ENCODE measurements at regions not wholly inside any gene's neighbourhood (a gene's known extent, or its start where the extent isn't known, plus 50 kb on each side); places are given as distances from the start of the nearest gene placed in this dataset.

GRCh38 chr5:20470997-20471396 lies 483.0 kb upstream of the CDH18 start:
- no peaks in the 10 kb centered on the region for H3K9me3 ChIP-seq
- no peak overlapping the region for H3K4me3 ChIP-seq
- intact Hi-C loops (cut with DNase I; ENCODE audit: low total_unique reads) = no loop called here
- H3K4me1 ChIP-seq = no peaks in the 10 kb centered on the region
- H3K27me3 ChIP-seq = no peaks in the 10 kb centered on the region
- no peak overlapping the region for H3K27ac ChIP-seq
- no peaks in the 10 kb centered on the region for H3K36me3 ChIP-seq
- TF ChIP-seq CTCF (IDR thresholded peaks at IDR 0.05) = no peak
- DNase-seq = no peak

- intact Hi-C loops (cut with DNase I; ENCODE audit: low total_unique reads) = no loop called here
- H3K36me3 ChIP-seq = no peaks in the 10 kb centered on the region
- H3K27me3 ChIP-seq = no peaks in the 10 kb centered on the region
- no peak for DNase-seq
- H3K4me1 ChIP-seq = no peaks in the 10 kb centered on the region
- no peaks in the 10 kb centered on the region for H3K9me3 ChIP-seq
- TF ChIP-seq CTCF (IDR thresholded peaks at IDR 0.05) = no peak
- no peak overlapping the region for H3K27ac ChIP-seq
- H3K4me3 ChIP-seq = no peak overlapping the region
Observed at GRCh38 chr5:20469792-20470191, 481.8 kb upstream of the CDH18 start.

- Histone ChIP-seq H3K9me3 (no peaks in the 10 kb centered on the region), H3K27me3 (no peaks in the 10 kb centered on the region), H3K4me1 (no peaks in the 10 kb centered on the region), H3K4me3 (no peak overlapping the region), H3K27ac (no peak overlapping the region), H3K36me3 (no peaks in the 10 kb centered on the region)
- no peak for TF ChIP-seq CTCF (IDR thresholded peaks at IDR 0.05)
- no peak for DNase-seq
- intact Hi-C loops (cut with DNase I; ENCODE audit: low total_unique reads) = no loop called here
Observed at GRCh38 chr5:20469390-20469789, 481.4 kb upstream of the CDH18 start.

GRCh38 chr5:20466512-20466911 lies 478.5 kb upstream of the CDH18 start:
- no peaks in the 10 kb centered on the region for H3K36me3 ChIP-seq
- no peak overlapping the region for H3K27ac ChIP-seq
- DNase-seq = no peak
- no peak for TF ChIP-seq CTCF (IDR thresholded peaks at IDR 0.05)
- no peaks in the 10 kb centered on the region for H3K27me3 ChIP-seq
- H3K4me1 ChIP-seq = no peaks in the 10 kb centered on the region
- no peaks in the 10 kb centered on the region for H3K9me3 ChIP-seq
- H3K4me3 ChIP-seq = no peak overlapping the region
- intact Hi-C loops (cut with DNase I; ENCODE audit: low total_unique reads) = no loop called here

DNA sequence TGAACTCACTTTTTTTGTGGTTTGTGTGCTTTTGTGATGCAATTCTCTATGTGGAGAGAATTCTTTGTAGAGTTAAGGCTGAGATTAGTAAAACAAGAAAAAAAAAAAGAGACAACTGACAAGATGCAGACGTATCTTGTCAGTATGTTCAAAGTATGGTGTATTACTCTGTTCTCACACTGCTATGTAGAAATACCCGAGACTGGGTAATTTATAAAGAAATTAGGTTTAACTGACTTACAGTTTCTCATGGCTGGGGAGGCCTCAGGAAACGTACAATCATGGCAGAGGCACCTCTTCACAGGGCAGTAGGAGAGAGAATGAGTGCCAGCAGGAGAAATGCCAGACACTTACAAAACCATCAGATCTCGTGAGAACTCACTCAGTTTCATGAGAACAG lies 475.2 kb upstream of the CDH18 start:
- intact Hi-C loops (cut with DNase I; ENCODE audit: low total_unique reads) = no loop called here
- H3K27me3 ChIP-seq = no peaks in the 10 kb centered on the region
- no peaks in the 10 kb centered on the region for H3K36me3 ChIP-seq
- DNase-seq = no peak
- TF ChIP-seq CTCF (IDR thresholded peaks at IDR 0.05) = no peak
- H3K27ac ChIP-seq = no peak overlapping the region
- no peaks in the 10 kb centered on the region for H3K9me3 ChIP-seq
- no peak overlapping the region for H3K4me3 ChIP-seq
- H3K4me1 ChIP-seq = no peaks in the 10 kb centered on the region

DNA sequence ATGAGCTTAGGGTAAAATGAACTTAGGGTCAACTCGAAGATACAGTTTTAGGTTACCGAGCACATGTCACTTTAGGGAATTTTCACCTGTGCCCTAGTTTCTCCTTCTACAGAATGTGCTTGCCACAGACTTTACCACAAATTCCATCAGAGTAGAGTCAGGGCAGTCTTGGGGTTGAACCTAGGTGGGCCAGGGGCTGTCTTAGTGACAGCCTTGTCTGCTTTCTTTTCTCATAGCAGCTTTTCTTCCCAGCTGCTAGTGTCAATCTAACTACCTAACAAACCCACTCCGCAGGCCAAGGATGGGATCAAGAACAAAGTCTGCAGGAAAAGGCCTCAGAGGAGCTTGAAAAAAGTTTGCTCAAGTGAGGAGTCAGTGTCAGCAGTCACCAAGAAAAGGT lies 458.1 kb upstream of the CDH18 start:
- no peak for DNase-seq
- Histone ChIP-seq H3K36me3 (no peaks in the 10 kb centered on the region), H3K9me3 (no peaks in the 10 kb centered on the region), H3K4me1 (no peaks in the 10 kb centered on the region), H3K27ac (no peak overlapping the region), H3K4me3 (no peak overlapping the region), H3K27me3 (no peaks in the 10 kb centered on the region)
- TF ChIP-seq CTCF (IDR thresholded peaks at IDR 0.05) = no peak
- intact Hi-C loops (cut with DNase I; ENCODE audit: low total_unique reads) = no loop called here

All from tibial artery (tissue), 4 donors.